Tongue (tissue), 1 donor: ENCODE measurements at regions not wholly inside any gene's neighbourhood (a gene's known extent, or its start where the extent isn't known, plus 50 kb on each side); places are given as distances from the start of the nearest gene placed in this dataset.

Experiments
- DNase-seq: peaks from one replicate; pipeline ENCODE4 v3.0.0-alpha.2; 2015

- no peak for DNase-seq
Observed at GRCh38 chr7:68309271-68309670, 1289.0 kb upstream of the AUTS2 start.

- DNase-seq: no peak
Observed at GRCh38 chr7:68309806-68310205, 1288.5 kb upstream of the AUTS2 start.

- DNase-seq: no peak
Observed at GRCh38 chr7:68311958-68312357, 1286.3 kb upstream of the AUTS2 start.

- DNase-seq: no peak
Observed at GRCh38 chr7:68313806-68314205, 1284.5 kb upstream of the AUTS2 start.

GRCh38 chr7:68314208-68314607 lies 1284.1 kb upstream of the AUTS2 start:
- no peak for DNase-seq

GRCh38 chr7:68317476-68317875 lies 1280.8 kb upstream of the AUTS2 start:
- no peak for DNase-seq

GRCh38 chr7:68319061-68319460 lies 1279.2 kb upstream of the AUTS2 start:
- DNase-seq: no peak

GRCh38 chr7:68321076-68321639 lies 1277.1 kb upstream of the AUTS2 start:
- peak; percentile 82 for DNase-seq

GRCh38 chr7:68321776-68322496 lies 1276.3 kb upstream of the AUTS2 start:
- peak; percentile 38 for DNase-seq

GRCh38 chr7:68324621-68325020 lies 1273.7 kb upstream of the AUTS2 start:
- DNase-seq: no peak

- DNase-seq: no peak
Observed at GRCh38 chr7:68334216-68334615, 1264.1 kb upstream of the AUTS2 start.

- no peak for DNase-seq
Observed at GRCh38 chr7:68334636-68335272, 1263.5 kb upstream of the AUTS2 start.

- DNase-seq: no peak
Observed at GRCh38 chr7:68336594-68336993, 1261.7 kb upstream of the AUTS2 start.

GRCh38 chr7:68348401-68348800 lies 1249.9 kb upstream of the AUTS2 start:
- DNase-seq: peak; percentile 22

GRCh38 chr7:68362745-68363518 lies 1235.3 kb upstream of the AUTS2 start:
- no peak for DNase-seq

- no peak for DNase-seq
Observed at GRCh38 chr7:68364886-68365625, 1233.2 kb upstream of the AUTS2 start.

- DNase-seq: no peak
Observed at GRCh38 chr7:68371985-68372384, 1226.3 kb upstream of the AUTS2 start.

- no peak for DNase-seq
Observed at GRCh38 chr7:68376131-68376661, 1222.1 kb upstream of the AUTS2 start.

GRCh38 chr7:68381731-68382130 lies 1216.5 kb upstream of the AUTS2 start:
- no peak for DNase-seq

GRCh38 chr7:68384581-68384980 lies 1213.7 kb upstream of the AUTS2 start:
- DNase-seq: no peak

- no peak for DNase-seq
Observed at GRCh38 chr7:68393051-68393450, 1205.2 kb upstream of the AUTS2 start.

GRCh38 chr7:68394131-68394530 lies 1204.1 kb upstream of the AUTS2 start:
- no peak for DNase-seq
